Stomach (tissue), 4 donors: ENCODE measurements at regions not wholly inside any gene's neighbourhood (a gene's known extent, or its start where the extent isn't known, plus 50 kb on each side); places are given as distances from the start of the nearest gene placed in this dataset.

ENCODE experiments used
- CTCF ChIP-seq, 7 experiments: fragments of 450-650 bp in 4 of 7; fragments of 200-600 bp in 3 of 7; sonication (generic) in 3 of 7; IDR thresholded peaks; one replicate each; pipeline ENCODE4 v1.5.1; 2016 to 2019; ENCODE audit warnings: antibody characterized with exemption in 7 of 7, control low read depth in 2 of 7, mild to moderate bottlenecking in 1 of 7
- EP300 ChIP-seq: sonication (generic); formaldehyde crosslinking; IDR thresholded peaks from one replicate; pipeline ENCODE4 v1.6.1; 2017; ENCODE audit warnings: antibody characterized with exemption
- POLR2A ChIP-seq, 4 donors: fragments of 450-650 bp; IDR thresholded peaks; one replicate each; pipeline ENCODE4 v1.6.1; 2016; ENCODE audit warnings: antibody characterized with exemption in 4 of 4, control low read depth in 2 of 4, mild to moderate bottlenecking in 1 of 4, moderate library complexity in 1 of 4

DNA sequence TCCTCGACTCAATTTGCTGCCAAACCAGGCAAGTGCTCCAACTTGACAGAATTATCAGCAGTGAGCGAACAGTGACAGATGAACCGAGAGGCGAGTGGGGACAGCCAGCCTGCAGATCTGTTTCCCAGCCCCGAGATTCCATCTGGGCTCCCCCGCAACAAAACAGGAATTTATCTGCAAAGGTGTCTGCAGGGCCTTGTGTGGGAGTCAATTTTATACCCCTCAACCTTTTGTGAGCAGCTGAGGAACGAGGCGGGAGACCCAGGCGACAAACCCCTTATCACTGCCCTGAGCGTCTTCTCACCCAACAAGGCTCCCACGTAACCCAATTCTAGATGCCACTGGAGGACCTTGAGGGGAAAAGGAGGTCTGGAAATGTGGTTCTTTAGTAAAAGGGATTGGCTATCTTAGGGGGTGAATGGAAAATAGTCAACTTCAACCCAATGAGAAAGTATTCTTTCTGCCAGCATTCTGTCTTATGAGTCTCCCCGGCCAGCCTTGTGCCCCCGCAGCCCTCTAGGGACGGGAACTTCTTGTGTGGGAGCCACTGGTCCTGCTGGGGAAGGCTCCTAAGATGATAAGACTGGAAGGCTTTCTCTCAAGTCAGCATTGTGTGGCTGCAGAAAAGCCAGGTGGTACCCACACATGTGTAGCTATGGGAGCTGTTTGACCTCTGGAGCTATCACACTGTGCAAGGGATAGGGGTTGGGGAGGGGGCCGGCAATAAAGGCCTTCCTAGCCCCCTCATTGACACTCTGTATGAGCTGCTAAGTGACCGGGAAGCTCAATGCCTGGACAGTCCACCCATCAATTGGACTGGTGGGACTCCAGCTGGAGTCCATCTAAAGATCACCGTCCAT is 527.9 kb downstream of the SHQ1 start:
- TF ChIP-seq POLR2A (IDR thresholded peaks at IDR 0.05) (no peak), CTCF (IDR thresholded peaks at IDR 0.05) (no peak), EP300 (no peak)
